ENCODE measurements at regions not wholly inside any gene's neighbourhood (a gene's known extent, or its start where the extent isn't known, plus 50 kb on each side); places are given as distances from the start of the nearest gene placed in this dataset.
"Not testable (repeated sequence)": the region's sequence is repeated elsewhere in the genome, so short reads cannot be mapped to it uniquely, and the experiment has no call there.

DNA sequence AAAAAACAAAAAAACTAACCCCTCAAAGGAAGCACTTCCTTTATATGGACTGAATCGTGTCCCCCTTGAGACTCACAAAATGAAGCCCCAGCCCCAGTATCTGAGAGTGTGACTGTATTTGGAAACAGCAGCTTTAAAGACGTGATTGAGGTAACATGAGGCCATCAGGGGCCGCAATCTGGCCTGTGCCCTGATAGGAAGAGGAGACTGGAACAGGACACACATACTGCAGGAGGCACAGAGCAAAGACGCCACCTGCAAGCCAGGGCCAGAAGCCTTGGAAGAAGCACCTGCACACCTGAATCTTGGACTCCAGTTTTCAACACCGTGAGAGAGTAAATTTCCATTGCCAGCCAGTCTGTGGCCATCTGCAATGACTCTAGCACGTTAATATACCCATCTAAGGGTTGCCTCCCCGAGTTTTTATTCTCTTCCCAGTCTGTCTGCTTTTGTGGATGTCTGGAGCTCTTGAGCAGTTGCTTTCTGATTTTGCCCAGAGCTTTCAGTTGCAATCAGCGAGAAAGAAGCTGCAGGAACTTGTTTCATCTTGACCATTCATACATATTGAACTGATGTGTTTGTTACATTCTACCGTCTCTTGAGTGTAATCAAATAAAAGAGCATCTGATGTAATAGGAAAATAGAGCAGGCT lies 775.8 kb upstream of the TPTE start:
- H3K27me3 Mint-ChIP-seq (ENCODE audit: low read depth); H3K4me3 Mint-ChIP-seq; H3K4me1 Mint-ChIP-seq (ENCODE audit: low read depth); H3K36me3 Mint-ChIP-seq (ENCODE audit: low read depth); H3K27ac Mint-ChIP-seq; DNase-seq (ENCODE audit: low spot score): not testable (repeated sequence)
- peaks cover 30% of the 10 kb centered on the region for H3K9me3 Mint-ChIP-seq

DNA sequence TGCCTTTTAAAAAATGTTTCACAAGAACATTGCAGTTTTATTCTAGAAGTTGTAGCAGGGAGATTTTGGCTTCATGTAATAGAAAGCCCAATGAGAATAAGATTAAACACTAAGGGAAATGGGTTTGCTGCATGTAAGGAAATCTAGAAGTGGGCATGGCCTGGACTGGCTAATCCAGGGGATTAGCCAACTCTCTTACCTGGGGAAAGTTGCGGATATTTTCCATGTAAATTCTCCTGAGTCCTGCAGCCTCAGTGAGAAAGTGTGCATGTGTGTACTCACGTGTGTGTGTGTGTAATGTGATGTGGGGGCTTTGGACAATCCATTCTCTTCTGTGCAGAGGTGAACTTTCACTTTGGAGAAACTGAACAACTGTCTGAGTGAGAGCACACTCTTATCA lies 775.1 kb upstream of the TPTE start:
- H3K27me3 Mint-ChIP-seq (ENCODE audit: low read depth); H3K4me1 Mint-ChIP-seq (ENCODE audit: low read depth); H3K27ac Mint-ChIP-seq; H3K36me3 Mint-ChIP-seq (ENCODE audit: low read depth); DNase-seq (ENCODE audit: low spot score); H3K4me3 Mint-ChIP-seq: not testable (repeated sequence)
- peaks cover 25% of the 10 kb centered on the region for H3K9me3 Mint-ChIP-seq

DNA sequence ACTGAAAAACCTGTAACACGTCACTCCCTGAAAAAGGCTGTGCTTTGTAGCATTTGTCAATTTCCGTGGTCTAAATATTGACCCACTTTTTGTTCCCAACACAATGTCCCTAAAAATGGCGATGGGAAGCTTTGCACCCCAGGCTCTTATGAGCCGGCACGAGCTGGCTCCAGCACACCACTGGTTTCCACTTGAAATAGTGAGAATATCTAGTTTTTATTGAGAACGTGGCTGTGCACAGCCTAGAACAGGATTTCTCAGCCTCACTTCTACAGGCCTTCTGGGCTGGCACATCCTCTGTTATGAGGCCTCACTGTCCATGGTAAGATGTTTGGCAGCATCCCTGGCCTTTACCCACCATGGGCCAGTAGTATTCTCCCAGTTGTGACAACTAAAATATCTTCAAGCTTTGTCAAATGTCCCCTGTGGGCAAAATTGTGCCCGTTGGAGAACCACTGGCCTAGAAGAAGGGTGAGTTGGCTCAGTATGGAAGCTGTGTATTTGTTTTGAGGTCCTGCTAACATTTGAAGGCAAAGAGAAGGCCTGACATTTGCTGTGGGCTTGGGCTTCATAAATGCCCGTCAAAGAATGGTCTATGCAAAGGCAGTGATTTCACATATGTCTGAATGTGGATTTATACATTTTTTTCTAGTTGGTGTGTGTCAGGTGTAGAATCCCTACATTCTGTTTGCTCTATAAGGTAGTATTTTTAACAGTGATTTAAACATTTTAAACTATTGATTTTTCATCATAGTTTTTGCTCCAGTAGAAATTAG lies 774.4 kb upstream of the TPTE start:
- not testable (repeated sequence) for H3K4me3 Mint-ChIP-seq; DNase-seq (ENCODE audit: low spot score); H3K36me3 Mint-ChIP-seq (ENCODE audit: low read depth); H3K4me1 Mint-ChIP-seq (ENCODE audit: low read depth); H3K27ac Mint-ChIP-seq; H3K27me3 Mint-ChIP-seq (ENCODE audit: low read depth)
- H3K9me3 Mint-ChIP-seq, result peaks cover 18% of the 10 kb centered on the region

DNA sequence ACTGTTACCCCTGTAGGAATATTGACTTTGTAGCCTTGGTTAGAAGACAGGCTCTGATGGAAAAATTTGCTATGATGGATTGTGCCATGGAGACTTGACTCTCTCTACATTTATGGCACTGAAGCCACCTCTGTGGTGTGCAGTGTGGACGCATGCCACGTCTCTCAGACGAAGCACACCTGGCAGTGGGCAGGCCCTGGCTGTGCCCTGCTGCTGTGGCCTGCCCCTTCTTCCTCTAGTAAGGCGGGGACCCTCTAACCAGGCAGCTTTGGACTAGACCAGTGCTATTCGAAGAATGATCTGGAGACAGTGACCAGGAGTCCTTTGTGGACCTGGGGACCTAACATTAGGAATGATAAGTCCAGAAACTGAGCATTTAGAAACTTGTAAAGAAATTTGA lies 773.5 kb upstream of the TPTE start:
- not testable (repeated sequence) for H3K4me1 Mint-ChIP-seq (ENCODE audit: low read depth); H3K27me3 Mint-ChIP-seq (ENCODE audit: low read depth); H3K36me3 Mint-ChIP-seq (ENCODE audit: low read depth); H3K4me3 Mint-ChIP-seq; H3K27ac Mint-ChIP-seq; DNase-seq (ENCODE audit: low spot score)
- peaks cover 18% of the 10 kb centered on the region for H3K9me3 Mint-ChIP-seq

DNA sequence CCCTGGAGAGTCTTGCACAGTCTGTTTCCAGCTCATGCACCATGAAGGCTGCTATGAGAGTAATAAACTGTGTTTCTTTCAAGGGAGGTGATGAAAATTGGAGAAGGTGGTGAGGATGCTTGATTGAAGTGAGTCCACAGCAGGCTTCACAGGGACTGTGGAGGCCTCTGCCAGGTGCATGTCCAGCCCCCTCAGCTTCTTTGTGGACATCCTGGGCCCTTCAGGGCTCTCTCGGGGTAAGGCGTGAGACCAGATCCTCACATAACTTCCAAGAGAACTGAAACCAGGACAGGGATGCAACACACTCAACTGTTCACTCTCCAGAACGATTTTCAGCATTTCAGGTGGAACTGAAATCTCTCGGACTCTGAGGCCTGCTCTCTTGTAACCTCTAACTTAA lies 772.9 kb upstream of the TPTE start:
- H3K4me3 Mint-ChIP-seq; H3K27ac Mint-ChIP-seq; DNase-seq (ENCODE audit: low spot score); H3K4me1 Mint-ChIP-seq (ENCODE audit: low read depth); H3K27me3 Mint-ChIP-seq (ENCODE audit: low read depth); H3K36me3 Mint-ChIP-seq (ENCODE audit: low read depth): not testable (repeated sequence)
- H3K9me3 Mint-ChIP-seq, result peaks cover 18% of the 10 kb centered on the region

DNA sequence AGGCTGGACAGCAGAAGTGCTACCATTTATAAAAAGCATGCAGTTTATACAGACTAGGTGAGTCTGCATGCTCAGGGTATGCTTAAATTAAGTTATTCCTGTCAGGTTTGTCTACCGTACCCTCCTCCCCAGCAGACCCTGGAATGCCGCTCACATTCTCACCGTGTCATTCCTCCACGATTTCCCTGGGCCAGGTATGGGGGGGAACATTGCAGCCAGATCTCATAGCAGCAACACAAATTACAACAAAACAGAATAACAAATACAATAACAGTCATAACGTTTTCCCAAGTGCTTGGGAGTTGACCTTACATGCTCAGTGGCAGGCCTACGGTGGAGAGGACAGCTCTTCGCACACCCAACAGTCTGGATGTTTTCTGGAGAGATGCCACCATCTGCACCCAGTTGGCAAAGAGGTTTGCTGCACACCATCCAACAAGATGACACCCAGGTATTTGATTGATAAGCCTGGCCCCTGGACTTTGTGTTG lies 771.6 kb upstream of the TPTE start:
- not testable (repeated sequence) for H3K36me3 Mint-ChIP-seq (ENCODE audit: low read depth); H3K4me3 Mint-ChIP-seq; H3K4me1 Mint-ChIP-seq (ENCODE audit: low read depth); DNase-seq (ENCODE audit: low spot score); H3K27ac Mint-ChIP-seq; H3K27me3 Mint-ChIP-seq (ENCODE audit: low read depth)
- peaks cover 18% of the 10 kb centered on the region for H3K9me3 Mint-ChIP-seq

DNA sequence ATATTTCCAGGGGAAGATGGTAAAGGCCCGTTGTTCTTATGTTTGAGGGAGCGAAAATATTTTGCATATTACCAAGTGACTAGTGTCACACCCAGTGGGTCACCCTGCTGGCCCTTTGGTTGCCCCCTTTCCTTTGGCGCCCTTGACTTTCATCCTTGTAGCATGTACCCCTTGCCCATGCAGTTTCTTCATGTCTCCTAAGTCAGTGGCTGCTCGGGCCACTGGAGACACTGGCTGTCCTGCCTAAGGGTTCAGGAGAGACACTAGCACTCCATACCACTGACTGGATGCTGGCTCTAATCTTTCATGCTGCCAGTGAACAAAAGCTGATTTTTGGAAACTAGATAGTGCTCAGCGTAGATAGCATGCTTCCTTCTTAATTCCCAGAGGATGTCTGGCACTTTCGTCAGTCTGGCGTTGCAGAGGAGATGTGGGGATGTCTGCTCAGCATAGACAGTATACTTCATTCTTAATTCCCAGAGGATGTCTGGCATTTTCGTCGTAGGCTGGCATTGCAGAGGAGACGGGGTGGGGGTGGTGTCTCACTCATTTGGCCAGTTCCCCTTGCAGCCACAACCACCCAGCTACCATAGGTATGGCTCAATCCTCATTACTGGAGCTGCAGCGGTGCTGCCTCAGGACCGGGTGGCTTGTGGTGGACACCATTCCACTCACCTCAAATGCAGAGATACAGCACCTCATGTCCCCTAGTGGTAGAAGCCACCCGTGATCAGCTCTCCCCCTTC lies 770.9 kb upstream of the TPTE start:
- Mint-ChIP-seq H3K27ac (no peak overlapping the region), H3K9me3 (peaks cover 19% of the 10 kb centered on the region), H3K27me3 (ENCODE audit: low read depth) (no peaks in the 10 kb centered on the region)

DNA sequence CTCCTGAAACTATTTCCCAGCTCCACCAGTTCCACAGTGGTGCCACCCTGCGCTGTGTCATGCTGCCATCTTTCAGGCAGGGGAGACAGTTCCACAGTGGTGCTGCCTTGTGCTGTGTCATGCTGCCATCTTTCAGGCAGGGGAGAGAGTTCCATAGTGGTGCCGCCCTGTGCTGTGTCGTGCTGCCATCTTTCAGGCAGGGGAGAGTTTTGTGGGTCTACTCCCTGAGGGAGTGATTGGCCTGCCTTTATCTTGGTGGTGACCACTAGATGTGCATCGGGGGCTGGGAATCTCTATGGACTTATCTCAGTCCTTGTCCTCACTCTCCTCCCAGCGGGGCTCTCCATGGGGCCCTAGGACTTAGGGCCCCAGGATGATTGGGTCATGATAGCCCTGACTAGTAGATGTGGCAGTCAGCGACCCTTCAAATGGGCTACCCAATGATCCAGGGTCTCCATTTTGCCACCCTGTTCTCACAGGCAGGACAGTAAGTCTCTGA lies 770.2 kb upstream of the TPTE start:
- peaks cover 25% of the 10 kb centered on the region for H3K9me3 Mint-ChIP-seq
- H3K36me3 Mint-ChIP-seq (ENCODE audit: low read depth); H3K27me3 Mint-ChIP-seq (ENCODE audit: low read depth); H3K4me3 Mint-ChIP-seq; H3K4me1 Mint-ChIP-seq (ENCODE audit: low read depth); DNase-seq (ENCODE audit: low spot score); H3K27ac Mint-ChIP-seq: not testable (repeated sequence)

More for the DNA sequence above, 770.9 kb upstream of the TPTE start:
- DNase-seq (ENCODE audit: low spot score), result no peak
- H3K4me1 Mint-ChIP-seq (ENCODE audit: low read depth), result no peaks in the 10 kb centered on the region
- no peaks in the 10 kb centered on the region for H3K36me3 Mint-ChIP-seq (ENCODE audit: low read depth)
- no peak overlapping the region for H3K4me3 Mint-ChIP-seq

DNA sequence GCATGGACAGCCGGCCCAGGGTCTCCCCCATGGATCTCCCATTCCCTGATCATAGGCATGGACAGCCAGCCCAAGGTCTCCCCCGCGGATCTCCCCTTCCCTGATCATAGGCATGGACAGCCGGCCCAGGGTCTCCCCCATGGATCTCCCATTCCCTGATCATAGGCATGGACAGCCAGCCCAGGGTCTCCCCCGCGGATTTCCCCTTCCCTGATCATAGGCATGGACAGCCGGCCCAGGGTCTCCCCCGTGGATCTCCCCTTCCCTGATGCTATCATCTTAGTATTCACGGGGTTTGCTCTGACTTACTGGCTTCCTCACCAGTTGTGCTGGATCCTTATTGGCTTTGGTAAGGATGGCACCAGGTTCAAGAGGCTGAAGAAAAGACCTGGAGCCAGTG lies 769.4 kb upstream of the TPTE start:
- not testable (repeated sequence) for H3K36me3 Mint-ChIP-seq (ENCODE audit: low read depth)

DNA sequence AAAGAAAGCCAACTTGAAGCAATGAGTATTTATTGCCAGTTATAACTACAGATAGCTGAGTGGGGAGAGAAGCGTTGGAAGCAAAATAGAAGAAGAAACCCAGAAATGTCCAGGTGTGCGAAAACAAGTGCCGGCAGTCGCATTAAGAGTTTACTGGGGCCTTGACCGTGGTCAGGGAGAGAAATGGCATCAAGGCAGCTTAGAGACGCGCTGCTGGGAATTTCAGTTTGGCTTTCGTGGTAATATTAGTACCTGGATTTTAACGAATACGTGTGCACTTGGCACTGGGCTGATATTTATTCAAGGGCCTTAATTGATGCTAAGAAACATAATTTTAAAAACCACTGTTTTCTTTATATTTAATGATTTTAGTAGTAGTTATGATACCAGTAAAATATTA lies 767.9 kb upstream of the TPTE start:
- H3K9me3 Mint-ChIP-seq, result peaks cover 13% of the 10 kb centered on the region
- H3K4me3 Mint-ChIP-seq; DNase-seq (ENCODE audit: low spot score); H3K27me3 Mint-ChIP-seq (ENCODE audit: low read depth); H3K36me3 Mint-ChIP-seq (ENCODE audit: low read depth); H3K27ac Mint-ChIP-seq; H3K4me1 Mint-ChIP-seq (ENCODE audit: low read depth): not testable (repeated sequence)

More for the DNA sequence above, 769.4 kb upstream of the TPTE start:
- not testable (repeated sequence) for H3K4me3 Mint-ChIP-seq; DNase-seq (ENCODE audit: low spot score); H3K27me3 Mint-ChIP-seq (ENCODE audit: low read depth); H3K4me1 Mint-ChIP-seq (ENCODE audit: low read depth); H3K27ac Mint-ChIP-seq
- peaks cover 25% of the 10 kb centered on the region for H3K9me3 Mint-ChIP-seq

DNA sequence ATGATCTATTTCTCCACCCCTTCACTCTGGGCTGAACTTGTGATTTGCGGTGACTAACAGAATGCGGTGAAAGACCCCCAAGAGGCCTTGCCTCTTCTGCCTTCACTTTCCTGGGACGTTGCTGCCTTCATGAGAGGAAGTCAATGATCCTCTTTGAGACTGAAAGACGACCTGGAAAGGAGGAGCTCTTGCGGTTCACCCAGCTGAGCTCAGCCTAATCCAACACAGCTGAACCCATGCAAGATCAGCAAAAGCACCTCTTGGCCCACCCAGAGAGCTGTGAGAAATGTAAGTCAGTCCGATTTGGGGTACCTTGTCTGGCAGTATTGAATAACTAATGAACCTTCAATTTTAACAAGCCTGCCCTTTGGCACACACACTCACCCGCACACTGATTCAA lies 767.4 kb upstream of the TPTE start:
- no peak overlapping the region for H3K27ac Mint-ChIP-seq
- DNase-seq (ENCODE audit: low spot score), result no peak
- H3K9me3 Mint-ChIP-seq, result peaks cover 8% of the 10 kb centered on the region
- H3K27me3 Mint-ChIP-seq (ENCODE audit: low read depth), result no peaks in the 10 kb centered on the region
- no peaks in the 10 kb centered on the region for H3K4me1 Mint-ChIP-seq (ENCODE audit: low read depth)
- H3K4me3 Mint-ChIP-seq, result no peak overlapping the region
- no peaks in the 10 kb centered on the region for H3K36me3 Mint-ChIP-seq (ENCODE audit: low read depth)

DNA sequence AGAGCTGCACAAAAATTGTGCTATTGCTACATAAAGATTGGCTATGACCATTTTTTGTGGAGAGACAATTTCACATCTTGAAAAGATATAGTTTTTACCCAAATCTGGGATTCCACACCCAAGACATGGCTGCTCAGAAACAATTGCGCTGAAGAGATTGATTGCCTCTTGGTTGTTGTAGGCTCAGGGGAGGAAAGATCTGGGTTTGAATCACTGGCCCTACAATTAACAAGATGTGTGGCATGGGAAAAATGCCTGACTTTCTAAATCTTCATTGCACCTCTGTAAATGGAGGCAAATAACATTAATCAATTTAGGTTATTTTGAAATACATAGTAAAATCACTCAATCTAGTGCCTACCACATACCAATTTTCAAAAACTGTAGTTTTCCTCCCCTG lies 766.9 kb upstream of the TPTE start:
- not testable (repeated sequence) for H3K27me3 Mint-ChIP-seq (ENCODE audit: low read depth); H3K4me3 Mint-ChIP-seq; H3K4me1 Mint-ChIP-seq (ENCODE audit: low read depth); H3K36me3 Mint-ChIP-seq (ENCODE audit: low read depth); DNase-seq (ENCODE audit: low spot score); H3K27ac Mint-ChIP-seq; H3K9me3 Mint-ChIP-seq

DNA sequence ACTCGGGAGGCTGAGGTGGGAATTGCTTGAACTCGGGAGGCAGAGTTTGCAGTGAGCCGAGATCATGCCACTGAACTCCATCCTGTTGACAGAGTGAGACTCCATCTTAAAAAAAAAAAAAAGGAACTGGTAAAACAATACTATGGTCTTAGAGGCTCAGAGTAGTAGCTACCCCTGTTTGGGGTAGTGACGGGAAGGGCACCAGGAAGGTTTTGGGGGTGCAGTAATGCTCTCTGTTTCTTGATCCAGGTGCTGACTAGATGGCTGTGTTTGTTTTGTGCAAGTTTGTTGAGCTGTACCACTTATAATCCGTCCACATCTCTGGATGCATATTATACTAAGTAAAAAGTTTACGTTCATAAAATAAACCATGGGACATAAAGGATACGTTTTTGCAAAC lies 765.8 kb upstream of the TPTE start:
- Mint-ChIP-seq H3K36me3 (ENCODE audit: low read depth) (no peaks in the 10 kb centered on the region), H3K27me3 (ENCODE audit: low read depth) (no peaks in the 10 kb centered on the region), H3K27ac (no peak overlapping the region), H3K4me3 (no peak overlapping the region), H3K9me3 (peaks cover 7% of the 10 kb centered on the region), H3K4me1 (ENCODE audit: low read depth) (no peaks in the 10 kb centered on the region)
- no peak for DNase-seq (ENCODE audit: low spot score)

DNA sequence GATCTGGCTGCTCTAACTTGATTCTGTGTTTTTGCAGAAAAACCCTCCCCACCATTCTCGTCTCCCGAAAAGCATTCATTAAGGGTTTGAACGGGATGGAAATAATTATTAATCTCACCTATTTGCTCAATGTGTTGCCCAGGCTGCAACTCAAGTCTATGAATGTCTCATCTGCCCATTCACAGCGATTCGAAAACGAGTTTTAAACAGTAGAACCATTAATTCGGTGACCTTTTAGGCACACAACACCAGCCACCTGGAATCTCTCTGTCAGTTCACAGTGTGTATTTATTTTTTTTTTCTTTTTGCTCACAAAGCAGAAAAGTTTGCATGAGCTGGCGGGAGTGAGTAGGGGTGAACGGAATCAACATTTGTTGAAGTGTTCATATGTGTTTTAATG lies 764.7 kb upstream of the TPTE start:
- no peak overlapping the region for H3K4me3 Mint-ChIP-seq
- no peaks in the 10 kb centered on the region for H3K4me1 Mint-ChIP-seq (ENCODE audit: low read depth)
- no peaks in the 10 kb centered on the region for H3K36me3 Mint-ChIP-seq (ENCODE audit: low read depth)
- H3K27me3 Mint-ChIP-seq (ENCODE audit: low read depth), result no peaks in the 10 kb centered on the region
- H3K27ac Mint-ChIP-seq, result no peak overlapping the region
- H3K9me3 Mint-ChIP-seq, result peaks cover 7% of the 10 kb centered on the region
- DNase-seq (ENCODE audit: low spot score), result no peak
